Activated T-cell treated with anti-CD3 and anti-CD28 coated beads, Interleukin-2, amount 50 U/mL, for 4 hours (primary cell): ENCODE measurements at regions not wholly inside any gene's neighbourhood (a gene's known extent, or its start where the extent isn't known, plus 50 kb on each side); places are given as distances from the start of the nearest gene placed in this dataset.

ENCODE experiments used
- ATAC-seq, 2 donors: fragments of 200-7000 bp; cut with Tn5 transposase; one replicate each; pipeline ENCODE4 v1.10.0; 2021
- DNase-seq: peaks from one replicate; pipeline ENCODE4 v3.0.0-alpha.2; 2020
- H3K27me3 Mint-ChIP-seq: one replicate; pipeline ENCODE4 v1.8.0; 2021; ENCODE audit warnings: low read depth, mixed read lengths
- H3K36me3 Mint-ChIP-seq: one replicate; pipeline ENCODE4 v1.8.0; 2022; ENCODE audit warnings: mixed read lengths; ENCODE audit not compliant: insufficient read depth
- H3K4me1 Mint-ChIP-seq: one replicate; pipeline ENCODE4 v1.8.0; 2021; ENCODE audit warnings: low read depth, mixed read lengths
- H3K4me3 Mint-ChIP-seq: one replicate; pipeline ENCODE4 v1.8.0; 2021; ENCODE audit warnings: mild to moderate bottlenecking, moderate library complexity, mixed read lengths
- H3K9me3 Mint-ChIP-seq: one replicate; pipeline ENCODE4 v1.8.0; 2021; ENCODE audit warnings: mixed read lengths

- H3K36me3 Mint-ChIP-seq, result no peaks in the 10 kb centered on the region
- H3K27me3 Mint-ChIP-seq, result peaks cover 13% of the 10 kb centered on the region
- ATAC-seq, result no peak
- no peak for DNase-seq
- no peak overlapping the region for H3K4me3 Mint-ChIP-seq
- no peaks in the 10 kb centered on the region for H3K9me3 Mint-ChIP-seq
- no peaks in the 10 kb centered on the region for H3K4me1 Mint-ChIP-seq
Observed at GRCh38 chr11:71188886-71189767, 63.2 kb downstream of the SHANK2 start.

GRCh38 chr11:71188073-71188472, 64.3 kb downstream of the SHANK2 start:
- no peaks in the 10 kb centered on the region for H3K36me3 Mint-ChIP-seq
- H3K9me3 Mint-ChIP-seq, result no peaks in the 10 kb centered on the region
- H3K4me1 Mint-ChIP-seq, result no peaks in the 10 kb centered on the region
- peaks cover 11% of the 10 kb centered on the region for H3K27me3 Mint-ChIP-seq
- no peak for ATAC-seq
- DNase-seq, result no peak
- no peak overlapping the region for H3K4me3 Mint-ChIP-seq

- no peaks in the 10 kb centered on the region for H3K4me1 Mint-ChIP-seq
- ATAC-seq (no peak), DNase-seq (no peak)
- H3K27me3 Mint-ChIP-seq, result peaks cover 8% of the 10 kb centered on the region
- H3K36me3 Mint-ChIP-seq, result no peaks in the 10 kb centered on the region
- H3K4me3 Mint-ChIP-seq, result no peak overlapping the region
- H3K9me3 Mint-ChIP-seq, result no peaks in the 10 kb centered on the region
Observed at GRCh38 chr11:71186806-71187205, 65.6 kb downstream of the SHANK2 start.

- no peaks in the 10 kb centered on the region for H3K9me3 Mint-ChIP-seq
- DNase-seq (no peak), ATAC-seq (no peak)
- H3K4me3 Mint-ChIP-seq, result no peak overlapping the region
- peaks cover 5% of the 10 kb centered on the region for H3K27me3 Mint-ChIP-seq
- no peaks in the 10 kb centered on the region for H3K36me3 Mint-ChIP-seq
- no peaks in the 10 kb centered on the region for H3K4me1 Mint-ChIP-seq
Observed at GRCh38 chr11:71185411-71185810, 67.0 kb downstream of the SHANK2 start.

GRCh38 chr11:71184421-71185210, 67.8 kb downstream of the SHANK2 start:
- H3K4me1 Mint-ChIP-seq, result no peaks in the 10 kb centered on the region
- no peaks in the 10 kb centered on the region for H3K9me3 Mint-ChIP-seq
- no peak for DNase-seq
- no peaks in the 10 kb centered on the region for H3K36me3 Mint-ChIP-seq
- ATAC-seq, result no peak
- no peak overlapping the region for H3K4me3 Mint-ChIP-seq
- peaks cover 5% of the 10 kb centered on the region for H3K27me3 Mint-ChIP-seq

- Mint-ChIP-seq H3K4me3 (no peak overlapping the region), H3K9me3 (no peaks in the 10 kb centered on the region), H3K27me3 (peaks cover 5% of the 10 kb centered on the region), H3K4me1 (no peaks in the 10 kb centered on the region), H3K36me3 (no peaks in the 10 kb centered on the region)
- no peak for DNase-seq
- no peak for ATAC-seq
Observed at GRCh38 chr11:71183878-71184277, 68.5 kb downstream of the SHANK2 start.

GRCh38 chr11:71182791-71183677, 69.3 kb downstream of the SHANK2 start:
- ATAC-seq, result no peak
- Mint-ChIP-seq H3K27me3 (peaks cover 6% of the 10 kb centered on the region), H3K4me3 (no peak overlapping the region), H3K36me3 (no peaks in the 10 kb centered on the region), H3K4me1 (no peaks in the 10 kb centered on the region), H3K9me3 (no peaks in the 10 kb centered on the region)
- DNase-seq, result no peak

- Mint-ChIP-seq H3K9me3 (peaks cover 10% of the 10 kb centered on the region), H3K4me1 (no peaks in the 10 kb centered on the region), H3K27me3 (peaks cover 4% of the 10 kb centered on the region), H3K36me3 (no peaks in the 10 kb centered on the region), H3K4me3 (no peak overlapping the region)
- DNase-seq (no peak), ATAC-seq (no peak)
Observed at GRCh38 chr11:71181566-71181965, 70.8 kb downstream of the SHANK2 start.

- H3K27me3 Mint-ChIP-seq, result peaks cover 4% of the 10 kb centered on the region
- peaks cover 16% of the 10 kb centered on the region for H3K9me3 Mint-ChIP-seq
- H3K36me3 Mint-ChIP-seq, result no peaks in the 10 kb centered on the region
- no peak overlapping the region for H3K4me3 Mint-ChIP-seq
- ATAC-seq (no peak), DNase-seq (no peak)
- H3K4me1 Mint-ChIP-seq, result no peaks in the 10 kb centered on the region
Observed at GRCh38 chr11:71180694-71181470, 71.5 kb downstream of the SHANK2 start.

GRCh38 chr11:71179877-71180605, 72.3 kb downstream of the SHANK2 start:
- peaks cover 22% of the 10 kb centered on the region for H3K9me3 Mint-ChIP-seq
- no peak for ATAC-seq

GRCh38 chr11:71178076-71178475, 74.3 kb downstream of the SHANK2 start:
- no peak overlapping the region for H3K4me3 Mint-ChIP-seq
- peaks cover 25% of the 10 kb centered on the region for H3K9me3 Mint-ChIP-seq
- ATAC-seq, result no peak
- DNase-seq, result no peak
- peaks cover 4% of the 10 kb centered on the region for H3K27me3 Mint-ChIP-seq
- no peaks in the 10 kb centered on the region for H3K36me3 Mint-ChIP-seq
- no peaks in the 10 kb centered on the region for H3K4me1 Mint-ChIP-seq

More at GRCh38 chr11:71179877-71180605, 72.3 kb downstream of the SHANK2 start:
- DNase-seq, result no peak
- Mint-ChIP-seq H3K4me1 (no peaks in the 10 kb centered on the region), H3K36me3 (no peaks in the 10 kb centered on the region), H3K4me3 (no peak overlapping the region), H3K27me3 (peaks cover 4% of the 10 kb centered on the region)

GRCh38 chr11:71176812-71177211, 75.6 kb downstream of the SHANK2 start:
- H3K9me3 Mint-ChIP-seq, result peaks cover 25% of the 10 kb centered on the region
- no peak for DNase-seq
- ATAC-seq, result no peak
- no peaks in the 10 kb centered on the region for H3K4me1 Mint-ChIP-seq
- H3K27me3 Mint-ChIP-seq, result peaks cover 4% of the 10 kb centered on the region
- H3K4me3 Mint-ChIP-seq, result no peak overlapping the region
- no peaks in the 10 kb centered on the region for H3K36me3 Mint-ChIP-seq

GRCh38 chr11:71173709-71174108, 78.7 kb downstream of the SHANK2 start:
- no peaks in the 10 kb centered on the region for H3K36me3 Mint-ChIP-seq
- DNase-seq (no peak), ATAC-seq (no peak)
- no peak overlapping the region for H3K4me3 Mint-ChIP-seq
- H3K4me1 Mint-ChIP-seq, result no peaks in the 10 kb centered on the region
- H3K27me3 Mint-ChIP-seq, result peaks cover 4% of the 10 kb centered on the region
- H3K9me3 Mint-ChIP-seq, result peaks cover 25% of the 10 kb centered on the region
